DMS79 treated with DMSO at 0.1 percent for 48 hours (cell line): ENCODE measurements at regions not wholly inside any gene's neighbourhood (a gene's known extent, or its start where the extent isn't known, plus 50 kb on each side); places are given as distances from the start of the nearest gene placed in this dataset.

Experiments
- DNase-seq: peaks from one replicate; lab custom pipeline; 2025; lab: John Stamatoyannopoulos, UW

DNA sequence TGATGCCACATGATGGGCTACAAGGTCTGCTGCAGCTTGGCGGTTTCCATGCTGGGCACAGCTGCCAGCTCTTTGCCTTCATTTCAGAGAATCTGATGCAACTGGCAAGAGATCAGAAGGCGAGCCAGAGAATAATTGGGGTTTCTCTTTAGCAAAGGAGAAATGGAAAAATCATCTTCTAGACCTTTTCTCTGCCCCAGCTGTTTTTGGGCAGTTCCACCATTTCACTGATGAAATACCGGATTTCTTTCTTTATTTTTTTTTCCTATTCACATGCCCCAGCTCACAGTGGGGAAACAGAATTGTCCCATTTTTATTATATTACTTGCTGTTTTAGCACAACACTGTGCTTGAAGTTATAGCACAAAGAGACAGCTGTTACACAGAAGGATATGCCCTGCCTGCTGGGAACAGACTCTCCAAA lies 439.3 kb upstream of the GOT2 start:
- no peak for DNase-seq

- DNase-seq, result no peak
These were observed 436.1 kb upstream of the GOT2 start for GRCh38 chr16:59170099-59170712.

DNA sequence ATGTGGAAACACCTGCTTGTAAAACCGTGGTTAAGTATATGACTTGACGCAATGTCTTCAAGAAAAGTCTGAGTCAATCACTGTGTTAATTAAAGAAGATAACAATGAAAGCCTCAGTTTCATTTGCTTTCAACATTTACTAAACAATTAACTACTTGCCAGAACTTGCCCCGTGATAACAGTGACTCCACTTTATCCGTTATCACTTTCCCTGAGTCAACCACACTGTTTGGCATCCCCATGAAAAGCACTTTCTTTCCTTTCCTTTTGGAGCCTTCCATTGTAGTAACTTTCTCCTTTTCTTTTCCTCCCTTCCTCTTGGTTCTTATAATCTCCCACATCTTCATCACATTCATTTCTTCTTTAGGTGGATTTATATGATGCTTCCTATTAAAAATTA lies 435.1 kb upstream of the GOT2 start:
- peak; percentile 1 for DNase-seq

GRCh38 chr16:59168461-59169114 lies 434.5 kb upstream of the GOT2 start:
- DNase-seq, result no peak

DNA sequence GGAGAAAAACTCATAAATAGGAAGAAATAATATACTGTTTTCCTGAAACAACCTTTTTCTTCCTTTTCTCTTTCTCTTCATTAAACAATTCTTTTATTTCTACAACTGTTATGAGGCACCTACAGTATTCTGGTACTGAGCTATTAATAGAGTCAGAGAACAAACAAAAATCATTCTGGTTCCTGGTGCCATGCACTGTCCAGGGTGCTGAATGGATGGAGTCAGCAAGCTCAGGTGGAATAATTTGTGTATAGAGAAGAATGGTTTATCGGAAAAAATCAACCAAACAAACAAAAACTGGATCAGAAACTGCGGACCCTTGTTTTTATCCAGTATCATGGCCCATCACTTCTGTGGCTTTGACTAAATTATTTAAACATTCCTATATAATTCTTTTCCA lies 430.3 kb upstream of the GOT2 start:
- no peak for DNase-seq

DNA sequence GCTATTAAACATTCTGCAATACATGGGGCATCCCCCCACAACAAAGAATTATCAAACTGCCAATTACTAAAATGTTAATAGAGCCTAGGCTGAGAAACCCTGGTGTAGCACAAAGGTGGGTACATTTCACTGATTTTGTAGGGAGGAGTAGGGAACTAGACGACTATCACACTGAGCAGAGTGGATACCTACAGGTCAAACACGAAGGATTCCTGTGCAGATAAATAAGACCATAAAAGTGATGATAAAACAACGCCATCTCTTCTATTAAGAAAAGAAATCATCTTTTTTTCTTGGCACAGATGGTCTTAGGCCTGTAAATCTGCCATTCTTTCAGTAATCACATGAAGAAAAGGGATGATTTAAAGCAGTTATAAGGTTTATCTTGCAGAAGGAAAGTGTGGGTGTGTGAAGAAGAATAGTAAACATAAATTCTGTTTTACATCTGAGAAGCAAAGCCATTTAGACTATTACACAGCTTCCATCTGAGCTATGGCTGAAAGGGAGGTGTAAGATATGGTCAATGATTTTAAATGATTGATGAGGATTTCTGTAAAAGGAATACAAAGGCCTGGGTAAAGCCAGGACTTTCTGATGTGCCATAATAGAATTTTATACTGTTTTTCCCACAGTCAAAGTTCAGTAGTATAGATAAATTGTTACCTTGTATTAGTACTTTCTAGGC lies 429.4 kb upstream of the GOT2 start:
- no peak for DNase-seq

- DNase-seq, result no peak
These were observed 427.6 kb upstream of the GOT2 start for GRCh38 chr16:59161679-59162078.

DNA sequence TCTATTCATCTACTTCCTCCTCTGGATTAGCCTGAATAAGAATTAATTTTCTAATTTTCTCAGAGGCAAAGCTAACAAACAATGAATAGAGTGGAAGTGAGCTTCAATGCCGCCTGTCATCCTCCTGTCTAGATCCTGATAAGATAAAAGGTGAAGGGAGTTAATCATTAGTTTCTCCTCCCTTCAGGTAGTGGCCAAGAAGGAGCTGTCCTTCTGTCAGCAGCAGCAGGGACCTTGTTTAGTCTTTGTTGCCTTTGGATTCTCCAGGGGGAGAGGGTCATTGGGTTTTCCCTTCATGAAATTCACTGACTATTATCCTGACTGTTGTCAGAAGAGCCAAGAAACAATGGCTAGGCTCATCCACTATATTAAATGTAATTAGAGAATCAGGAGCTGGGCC lies 420.2 kb upstream of the GOT2 start:
- no peak for DNase-seq

DNA sequence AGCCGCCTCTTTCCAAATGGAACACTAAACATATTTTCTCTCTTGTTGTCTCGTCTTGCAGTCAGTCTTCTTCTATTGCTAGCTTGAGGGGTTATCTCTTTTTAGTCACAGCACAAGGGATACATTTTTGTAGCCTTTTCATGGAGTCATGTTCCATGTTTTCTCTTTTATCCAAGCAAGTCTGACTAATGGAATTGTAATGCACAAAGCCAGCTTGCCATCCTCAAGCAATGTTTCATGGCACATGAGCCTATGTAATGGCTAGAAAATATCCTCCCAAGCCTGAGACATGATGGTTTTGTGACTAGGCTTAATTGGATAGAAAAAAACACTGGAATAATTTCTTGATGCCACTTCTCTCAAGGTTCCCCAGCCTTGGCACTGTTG lies 414.6 kb upstream of the GOT2 start:
- DNase-seq, result no peak

DNA sequence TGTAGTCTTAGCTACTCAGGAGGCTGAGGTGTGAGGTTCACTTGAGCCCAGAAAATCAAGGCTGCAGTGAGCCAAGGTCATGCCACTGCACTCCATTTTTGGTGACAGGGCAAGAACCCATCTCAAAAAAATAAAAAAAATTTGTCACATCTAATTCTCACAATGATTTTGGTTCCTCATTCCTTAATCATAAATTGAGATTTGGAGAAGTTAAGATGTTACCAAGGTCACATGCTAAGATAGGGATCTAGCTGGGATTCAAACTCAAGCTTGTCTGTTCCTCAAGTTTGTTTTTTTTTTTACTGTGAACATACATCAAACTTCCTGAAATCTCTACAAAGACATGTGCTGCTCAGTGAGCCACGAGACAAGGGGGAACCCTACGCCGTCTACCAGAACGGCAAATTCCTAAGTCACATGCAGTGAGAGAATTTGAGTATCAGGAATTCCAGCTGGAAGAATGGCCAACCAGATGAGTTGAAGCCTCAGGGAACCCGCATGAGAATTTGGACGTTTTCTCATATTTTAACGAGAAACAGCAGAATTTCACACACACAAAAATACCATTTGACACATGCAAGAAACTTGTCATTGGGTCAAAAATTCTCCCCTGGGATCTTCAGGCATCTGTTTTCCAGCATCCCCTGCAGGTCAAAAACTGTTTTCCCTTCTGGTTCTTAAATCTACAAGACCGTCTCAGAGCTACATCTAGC lies 414.1 kb upstream of the GOT2 start:
- DNase-seq, result no peak

DNA sequence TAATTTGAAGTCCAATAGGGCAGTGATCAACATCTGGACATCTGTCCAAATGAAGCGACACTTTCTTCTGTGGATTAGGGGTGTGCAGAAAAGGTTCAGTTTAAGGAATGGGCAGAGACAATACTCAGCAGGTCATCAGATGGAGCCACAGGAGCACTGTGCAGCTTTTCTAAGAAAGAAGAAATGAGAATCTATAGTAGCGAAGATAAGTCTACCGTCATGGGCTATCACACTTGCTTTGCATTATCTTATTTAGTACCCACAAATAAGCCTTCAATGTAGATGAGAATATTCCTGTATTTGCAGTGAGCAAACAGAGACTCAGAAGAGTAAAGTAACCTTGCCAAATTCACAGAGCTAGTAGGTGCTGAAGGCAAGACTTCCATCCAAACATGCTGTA lies 412.0 kb upstream of the GOT2 start:
- no peak for DNase-seq

DNA sequence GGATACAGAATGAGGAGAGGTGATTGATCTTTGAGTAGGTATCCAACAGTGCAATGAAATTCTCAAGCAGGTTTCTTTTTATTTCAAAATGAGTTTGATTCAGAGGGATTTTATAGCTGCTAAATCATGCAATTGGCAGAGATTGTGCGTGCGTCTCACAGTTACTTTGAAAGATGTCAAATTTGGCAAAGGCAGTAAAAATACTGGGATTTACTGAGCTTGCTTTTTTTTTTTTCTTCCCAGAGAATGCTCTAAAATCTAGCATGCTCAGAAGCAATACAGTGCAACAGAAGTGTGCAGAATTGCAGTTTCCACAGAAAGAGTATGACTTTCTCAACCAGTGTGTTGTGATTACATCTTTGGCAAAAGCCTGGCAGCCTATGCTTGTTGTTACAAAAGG lies 410.7 kb upstream of the GOT2 start:
- DNase-seq, result no peak

DNA sequence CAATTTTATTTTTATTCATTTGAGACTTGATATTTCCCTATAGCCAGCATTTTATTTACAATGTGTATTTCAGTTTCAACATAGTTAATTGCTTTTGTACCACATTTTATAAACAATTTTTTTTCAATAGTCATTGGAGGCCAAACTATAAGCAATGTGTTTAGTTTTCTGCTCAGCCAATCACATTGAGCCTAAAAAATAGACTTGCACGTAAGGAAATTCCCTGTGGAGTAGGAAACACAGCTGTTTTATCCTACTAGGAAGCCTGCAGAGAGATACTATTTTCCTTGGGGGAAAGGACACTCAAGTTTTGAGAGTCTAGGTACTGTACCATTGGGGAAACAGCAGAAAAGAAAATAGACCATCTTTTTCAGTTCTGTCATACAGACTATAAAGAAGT lies 410.2 kb upstream of the GOT2 start:
- DNase-seq, result no peak

DNA sequence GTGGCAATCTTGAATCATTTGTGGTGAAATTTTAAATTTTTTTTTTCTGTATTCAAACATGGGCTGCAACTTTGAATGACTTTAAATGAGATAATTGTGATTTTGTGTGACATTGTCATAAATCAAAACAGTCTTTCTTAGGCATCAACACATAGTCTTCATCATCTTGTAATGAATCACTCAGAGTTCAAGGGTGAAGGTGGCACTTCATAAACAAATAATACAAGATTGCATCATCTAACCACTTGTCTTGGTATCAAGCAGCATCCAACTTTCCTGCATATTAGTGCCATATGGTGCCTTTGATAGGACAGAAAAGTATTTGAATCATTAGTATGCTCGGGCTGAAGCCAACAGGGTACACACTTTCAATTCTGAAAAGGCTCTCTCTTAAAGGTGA lies 392.4 kb upstream of the GOT2 start:
- no peak for DNase-seq

- no peak for DNase-seq
These were observed 389.9 kb upstream of the GOT2 start for GRCh38 chr16:59124056-59124455.

- DNase-seq, result no peak
These were observed 389.4 kb upstream of the GOT2 start for GRCh38 chr16:59123479-59123878.

GRCh38 chr16:59122262-59122537 lies 388.1 kb upstream of the GOT2 start:
- no peak for DNase-seq

- DNase-seq, result no peak
These were observed 387.5 kb upstream of the GOT2 start for GRCh38 chr16:59121411-59122261.

DNA sequence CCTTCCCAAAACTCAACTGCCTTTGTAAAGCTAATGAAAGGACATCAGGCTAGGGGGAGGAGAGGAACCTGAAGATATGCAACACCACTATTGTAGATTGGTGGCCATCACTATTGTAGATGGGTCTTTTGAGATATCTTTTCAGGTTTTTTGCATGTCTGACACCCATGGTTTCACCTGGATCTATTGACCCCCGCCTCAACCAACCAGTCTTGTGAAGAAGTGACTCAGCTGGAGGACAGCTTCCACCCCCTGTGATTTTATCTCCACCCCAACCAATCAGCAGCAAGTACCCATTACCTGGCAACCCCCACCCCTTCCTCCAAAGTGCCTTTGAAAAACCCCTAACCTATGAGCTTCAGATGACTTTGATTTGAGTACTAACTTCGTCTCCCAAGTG lies 382.6 kb upstream of the GOT2 start:
- no peak for DNase-seq

- DNase-seq, result no peak
These were observed 380.7 kb upstream of the GOT2 start for GRCh38 chr16:59114790-59115189.

- DNase-seq, result no peak
These were observed 379.0 kb upstream of the GOT2 start for GRCh38 chr16:59113004-59113670.

- no peak for DNase-seq
These were observed 377.2 kb upstream of the GOT2 start for GRCh38 chr16:59111280-59111679.
